ENCODE measurements at regions not wholly inside any gene's neighbourhood (a gene's known extent, or its start where the extent isn't known, plus 50 kb on each side); places are given as distances from the start of the nearest gene placed in this dataset.

DNA sequence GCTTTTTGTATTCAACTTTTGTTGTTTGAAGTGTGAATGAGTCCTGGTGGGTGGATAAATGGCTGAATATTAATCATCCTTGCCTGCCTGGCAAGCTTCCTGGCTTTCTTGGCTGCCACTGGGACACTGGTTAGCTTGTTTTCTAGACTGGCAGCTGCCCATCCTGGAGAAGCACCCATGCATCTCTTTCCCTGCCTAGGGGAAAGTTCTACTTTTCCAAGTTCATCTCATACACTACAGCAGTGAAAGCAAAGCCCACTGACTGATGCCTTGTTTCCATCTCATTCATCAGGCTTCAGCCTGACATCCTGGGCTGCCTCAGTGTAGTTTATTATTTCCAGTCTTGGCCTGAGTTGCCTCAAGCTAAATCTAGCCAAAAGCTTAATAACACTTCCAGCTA, 244.8 kb downstream of the PCDH20 start:
- TF ChIP-seq EZH2 (IDR thresholded peaks at IDR 0.05; ENCODE audit: borderline replicate concordance): no peak
- TF ChIP-seq, protein P1, sequence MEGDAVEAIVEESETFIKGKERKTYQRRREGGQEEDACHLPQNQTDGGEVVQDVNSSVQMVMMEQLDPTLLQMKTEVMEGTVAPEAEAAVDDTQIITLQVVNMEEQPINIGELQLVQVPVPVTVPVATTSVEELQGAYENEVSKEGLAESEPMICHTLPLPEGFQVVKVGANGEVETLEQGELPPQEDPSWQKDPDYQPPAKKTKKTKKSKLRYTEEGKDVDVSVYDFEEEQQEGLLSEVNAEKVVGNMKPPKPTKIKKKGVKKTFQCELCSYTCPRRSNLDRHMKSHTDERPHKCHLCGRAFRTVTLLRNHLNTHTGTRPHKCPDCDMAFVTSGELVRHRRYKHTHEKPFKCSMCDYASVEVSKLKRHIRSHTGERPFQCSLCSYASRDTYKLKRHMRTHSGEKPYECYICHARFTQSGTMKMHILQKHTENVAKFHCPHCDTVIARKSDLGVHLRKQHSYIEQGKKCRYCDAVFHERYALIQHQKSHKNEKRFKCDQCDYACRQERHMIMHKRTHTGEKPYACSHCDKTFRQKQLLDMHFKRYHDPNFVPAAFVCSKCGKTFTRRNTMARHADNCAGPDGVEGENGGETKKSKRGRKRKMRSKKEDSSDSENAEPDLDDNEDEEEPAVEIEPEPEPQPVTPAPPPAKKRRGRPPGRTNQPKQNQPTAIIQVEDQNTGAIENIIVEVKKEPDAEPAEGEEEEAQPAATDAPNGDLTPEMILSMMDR (IDR thresholded peaks at IDR 0.05; ENCODE audit: poor library complexity): no peak
- TF ChIP-seq EZH2phosphoT487 (IDR thresholded peaks at IDR 0.05; ENCODE audit: low read depth, severe bottlenecking, unreplicated experiment): no peak

All from hepatocyte (in vitro differentiated cells).